Activated CD4-positive, alpha-beta T cell treated with anti-CD3 and anti-CD28 coated beads, Interleukin-2, amount 10 ng/mL, durations not matched to agents 7 days and 5 days (primary cell): ENCODE measurements at regions not wholly inside any gene's neighbourhood (a gene's known extent, or its start where the extent isn't known, plus 50 kb on each side); places are given as distances from the start of the nearest gene placed in this dataset.

Experiments
- CTCF ChIA-PET: fragments of 350-600 bp; sonication (Branson Sonifier 250); formaldehyde crosslinking; loops from one replicate; lab custom pipeline; 2021; ENCODE audit warnings: antibody characterized with exemption; lab: Charles Lee
- POLR2A ChIA-PET: fragments of 350-600 bp; sonication (Branson Sonifier 250); formaldehyde crosslinking; loops from one replicate; lab custom pipeline; 2021; ENCODE audit warnings: antibody characterized with exemption; lab: Charles Lee
- DNase-seq: peaks from one replicate; pipeline ENCODE4 v3.0.0-alpha.2; 2020
- H3K27ac Mint-ChIP-seq: one replicate; pipeline ENCODE4 v1.8.0; 2021; ENCODE audit warnings: mild to moderate bottlenecking, moderate library complexity, mixed read lengths
- H3K27me3 Mint-ChIP-seq: one replicate; pipeline ENCODE4 v1.8.0; 2021; ENCODE audit warnings: mixed read lengths
- H3K36me3 Mint-ChIP-seq: one replicate; pipeline ENCODE4 v1.8.0; 2021; ENCODE audit warnings: low read depth, mixed read lengths
- H3K4me1 Mint-ChIP-seq: one replicate; pipeline ENCODE4 v1.8.0; 2021; ENCODE audit warnings: mixed read lengths
- H3K4me3 Mint-ChIP-seq: one replicate; pipeline ENCODE4 v1.8.0; 2021; ENCODE audit warnings: mild to moderate bottlenecking, moderate library complexity, mixed read lengths
- H3K9me3 Mint-ChIP-seq: one replicate; pipeline ENCODE4 v1.8.0; 2021; ENCODE audit warnings: mixed read lengths

DNA sequence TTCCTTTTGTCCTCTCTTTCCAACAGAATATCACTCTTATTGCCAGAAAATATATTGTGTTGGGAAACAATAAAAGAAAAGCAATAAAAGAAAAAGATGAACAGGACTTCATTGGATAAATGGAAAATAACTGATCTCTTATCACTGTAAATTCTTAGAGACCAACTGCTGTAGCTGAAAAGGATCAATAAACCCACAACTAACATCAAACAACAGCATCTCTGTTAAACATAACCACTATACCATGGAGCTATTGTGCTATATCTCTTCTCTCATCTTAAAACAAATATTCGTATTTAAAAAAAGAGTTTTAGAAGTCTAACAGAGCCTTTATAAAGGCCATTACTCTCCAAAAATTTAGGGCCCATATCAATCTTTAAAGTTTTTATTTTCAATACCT, 502.4 kb downstream of the TMEM232 start:
- Mint-ChIP-seq H3K4me3 (no peak overlapping the region), H3K4me1 (no peaks in the 10 kb centered on the region), H3K9me3 (peaks cover 13% of the 10 kb centered on the region), H3K36me3 (no peaks in the 10 kb centered on the region), H3K27ac (no peak overlapping the region), H3K27me3 (no peaks in the 10 kb centered on the region)
- CTCF ChIA-PET = no interaction called here
- no peak for DNase-seq
- POLR2A ChIA-PET = no interaction called here

DNA sequence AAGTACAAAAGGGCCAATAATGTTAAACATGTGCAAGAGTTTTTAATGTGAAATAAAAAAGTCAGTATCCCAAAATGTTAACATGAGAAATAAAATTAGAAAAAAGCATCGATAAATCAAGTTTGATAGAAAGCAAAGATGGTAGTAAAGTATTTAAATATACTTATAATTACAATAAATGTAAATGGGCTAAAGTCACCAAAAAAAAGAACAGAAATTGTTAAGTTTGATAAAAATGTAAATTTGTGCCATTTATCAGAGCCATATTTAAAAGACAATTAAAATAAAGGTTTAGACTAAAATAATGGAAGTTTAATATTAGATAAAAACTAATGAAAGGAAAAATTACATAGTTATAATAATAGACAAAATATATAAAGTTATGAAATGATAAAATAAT, 500.5 kb downstream of the TMEM232 start:
- no peaks in the 10 kb centered on the region for H3K27me3 Mint-ChIP-seq
- H3K4me3 Mint-ChIP-seq = no peak overlapping the region
- DNase-seq = no peak
- POLR2A ChIA-PET = no interaction called here
- no peaks in the 10 kb centered on the region for H3K4me1 Mint-ChIP-seq
- H3K9me3 Mint-ChIP-seq = peaks cover 16% of the 10 kb centered on the region
- H3K36me3 Mint-ChIP-seq = no peaks in the 10 kb centered on the region
- H3K27ac Mint-ChIP-seq = no peak overlapping the region
- CTCF ChIA-PET = no interaction called here

DNA sequence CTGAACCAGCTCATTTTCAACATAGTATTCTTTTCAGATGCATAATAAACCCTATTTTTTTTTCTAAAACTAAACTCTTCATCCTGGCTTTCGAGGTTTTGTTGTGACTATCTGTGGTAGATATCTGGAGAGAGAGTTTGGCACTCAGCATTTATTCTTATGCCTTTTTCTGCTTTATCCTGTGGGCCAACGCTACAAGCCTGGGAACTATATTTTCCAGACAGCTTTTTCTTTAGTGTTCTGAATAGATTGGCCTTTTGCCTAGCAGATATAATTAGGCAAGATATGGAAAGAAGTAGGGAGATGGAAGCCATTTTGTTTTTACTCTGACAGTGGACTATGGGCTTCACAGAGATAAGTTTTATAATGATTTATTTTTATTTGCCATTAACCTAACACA, 486.7 kb downstream of the TMEM232 start:
- H3K27me3 Mint-ChIP-seq = no peaks in the 10 kb centered on the region
- H3K4me1 Mint-ChIP-seq = no peaks in the 10 kb centered on the region
- no peak overlapping the region for H3K27ac Mint-ChIP-seq
- DNase-seq = no peak
- no peaks in the 10 kb centered on the region for H3K36me3 Mint-ChIP-seq
- H3K9me3 Mint-ChIP-seq = peaks cover 7% of the 10 kb centered on the region
- H3K4me3 Mint-ChIP-seq = no peak overlapping the region
- ChIA-PET POLR2A (no interaction called here), CTCF (no interaction called here)

DNA sequence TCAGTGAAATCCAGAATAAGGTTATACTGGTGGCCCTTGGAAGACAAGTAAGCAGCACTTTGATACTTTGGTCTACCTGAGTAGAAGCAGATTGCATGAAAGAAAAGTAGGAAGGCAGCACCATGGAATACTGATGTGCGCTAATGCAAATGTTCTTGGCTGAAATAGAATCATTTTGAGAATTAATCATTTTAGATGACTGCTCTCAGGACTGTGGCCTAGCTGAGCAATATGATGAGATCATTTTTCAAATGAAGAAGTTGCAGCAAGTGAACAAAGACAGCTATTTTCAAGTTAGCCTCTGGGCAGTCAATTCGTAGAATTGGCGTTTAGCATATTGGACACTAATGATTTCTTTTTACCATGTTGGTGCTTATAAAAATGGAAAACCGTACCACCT, 483.5 kb downstream of the TMEM232 start:
- H3K9me3 Mint-ChIP-seq = peaks cover 5% of the 10 kb centered on the region
- DNase-seq = no peak
- CTCF ChIA-PET = no interaction called here
- no peaks in the 10 kb centered on the region for H3K27me3 Mint-ChIP-seq
- no peaks in the 10 kb centered on the region for H3K4me1 Mint-ChIP-seq
- H3K36me3 Mint-ChIP-seq = no peaks in the 10 kb centered on the region
- H3K4me3 Mint-ChIP-seq = no peak overlapping the region
- POLR2A ChIA-PET = no interaction called here
- H3K27ac Mint-ChIP-seq = no peak overlapping the region

DNA sequence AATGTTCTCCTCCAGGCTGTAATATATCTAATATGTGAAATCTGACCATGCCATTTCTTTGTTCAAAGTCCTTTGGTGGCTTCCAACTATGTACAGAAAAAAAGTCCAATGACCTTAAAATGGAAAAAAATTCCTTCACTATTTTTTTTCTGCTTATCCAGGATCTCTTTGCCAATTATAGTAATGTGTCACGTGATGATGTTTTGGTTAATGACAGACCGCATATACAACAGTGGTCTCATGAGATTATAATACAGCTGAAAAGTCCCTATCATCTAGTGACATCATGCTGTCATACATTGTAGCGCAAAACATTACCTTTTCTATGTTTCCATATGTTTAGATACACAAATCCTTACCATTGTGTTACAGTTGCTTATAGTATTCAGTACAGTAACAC, 477.6 kb downstream of the TMEM232 start:
- H3K27ac Mint-ChIP-seq = no peak overlapping the region
- H3K36me3 Mint-ChIP-seq = no peaks in the 10 kb centered on the region
- CTCF ChIA-PET = no interaction called here
- DNase-seq = no peak
- H3K9me3 Mint-ChIP-seq = no peaks in the 10 kb centered on the region
- no peak overlapping the region for H3K4me3 Mint-ChIP-seq
- H3K27me3 Mint-ChIP-seq = peaks cover 2% of the 10 kb centered on the region
- POLR2A ChIA-PET = no interaction called here
- H3K4me1 Mint-ChIP-seq = no peaks in the 10 kb centered on the region

DNA sequence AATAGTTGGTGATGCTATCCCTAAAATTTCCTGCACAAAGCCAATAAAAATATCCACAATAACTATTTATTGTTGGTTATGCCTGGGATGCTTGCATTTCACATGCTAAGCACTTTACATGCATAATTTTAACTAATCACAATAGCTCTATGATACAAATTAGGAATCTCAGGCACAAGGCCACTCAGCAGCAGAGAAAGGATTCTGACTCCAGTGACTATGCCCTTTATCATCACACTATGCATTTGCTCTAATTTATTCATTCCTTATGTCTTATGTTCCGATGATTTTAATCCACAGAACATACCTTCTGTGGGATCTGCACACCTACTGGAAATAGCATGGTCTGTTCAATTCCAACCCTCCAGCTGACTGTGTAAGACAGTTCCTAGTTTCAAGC, 476.1 kb downstream of the TMEM232 start:
- ChIA-PET CTCF (no interaction called here), POLR2A (no interaction called here)
- no peak overlapping the region for H3K27ac Mint-ChIP-seq

DNA sequence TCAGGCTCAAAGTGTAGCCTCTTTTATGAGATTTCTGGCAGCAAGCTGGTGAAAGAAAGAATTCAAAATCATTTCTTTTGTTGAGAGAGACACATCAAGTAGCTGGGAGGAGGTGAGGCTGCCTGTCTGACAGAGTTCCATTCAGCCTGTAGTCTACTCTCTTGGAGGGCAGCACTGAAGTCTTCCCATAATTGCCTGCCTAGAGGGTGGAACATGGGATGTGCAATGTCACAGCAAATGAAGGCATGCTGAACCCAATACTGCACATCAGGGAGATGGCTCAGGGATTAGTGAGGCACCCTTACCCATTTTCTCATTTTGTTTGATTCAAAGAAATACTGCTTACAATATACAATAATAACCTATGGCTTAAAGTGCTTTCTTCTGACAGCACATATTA, 475.7 kb downstream of the TMEM232 start:
- H3K27ac Mint-ChIP-seq = no peak overlapping the region
- no peak for DNase-seq
- POLR2A ChIA-PET = no interaction called here
- H3K4me3 Mint-ChIP-seq = no peak overlapping the region
- no peaks in the 10 kb centered on the region for H3K36me3 Mint-ChIP-seq
- CTCF ChIA-PET = no interaction called here
- peaks cover 2% of the 10 kb centered on the region for H3K27me3 Mint-ChIP-seq
- no peaks in the 10 kb centered on the region for H3K4me1 Mint-ChIP-seq
- H3K9me3 Mint-ChIP-seq = no peaks in the 10 kb centered on the region

More for the DNA sequence above, 476.1 kb downstream of the TMEM232 start:
- no peaks in the 10 kb centered on the region for H3K9me3 Mint-ChIP-seq
- H3K4me3 Mint-ChIP-seq = no peak overlapping the region
- DNase-seq = no peak
- H3K36me3 Mint-ChIP-seq = no peaks in the 10 kb centered on the region
- peaks cover 2% of the 10 kb centered on the region for H3K27me3 Mint-ChIP-seq
- no peaks in the 10 kb centered on the region for H3K4me1 Mint-ChIP-seq

DNA sequence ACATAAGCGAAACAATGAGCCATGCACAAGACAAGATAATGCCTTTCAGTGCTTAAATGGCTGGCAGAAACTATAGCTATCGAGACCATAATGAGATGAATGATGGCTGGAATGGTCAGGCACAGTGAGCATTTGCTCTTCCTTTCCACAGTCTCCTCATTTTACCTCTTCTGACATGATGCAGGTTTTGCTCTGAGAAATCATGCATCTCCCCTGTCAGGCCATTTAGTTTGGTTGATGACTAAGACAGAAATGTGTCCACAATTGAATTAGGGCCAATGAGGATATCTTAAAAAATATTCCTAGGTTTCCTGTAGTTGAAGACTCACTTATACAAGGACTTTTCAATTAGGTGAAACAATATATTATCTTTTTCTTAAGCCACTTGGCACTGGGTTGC, 475.1 kb downstream of the TMEM232 start:
- no peak overlapping the region for H3K4me3 Mint-ChIP-seq
- no peak overlapping the region for H3K27ac Mint-ChIP-seq
- H3K4me1 Mint-ChIP-seq = no peaks in the 10 kb centered on the region
- H3K27me3 Mint-ChIP-seq = peaks cover 2% of the 10 kb centered on the region
- no peak for DNase-seq
- CTCF ChIA-PET = no interaction called here
- POLR2A ChIA-PET = no interaction called here
- H3K36me3 Mint-ChIP-seq = no peaks in the 10 kb centered on the region
- no peaks in the 10 kb centered on the region for H3K9me3 Mint-ChIP-seq

DNA sequence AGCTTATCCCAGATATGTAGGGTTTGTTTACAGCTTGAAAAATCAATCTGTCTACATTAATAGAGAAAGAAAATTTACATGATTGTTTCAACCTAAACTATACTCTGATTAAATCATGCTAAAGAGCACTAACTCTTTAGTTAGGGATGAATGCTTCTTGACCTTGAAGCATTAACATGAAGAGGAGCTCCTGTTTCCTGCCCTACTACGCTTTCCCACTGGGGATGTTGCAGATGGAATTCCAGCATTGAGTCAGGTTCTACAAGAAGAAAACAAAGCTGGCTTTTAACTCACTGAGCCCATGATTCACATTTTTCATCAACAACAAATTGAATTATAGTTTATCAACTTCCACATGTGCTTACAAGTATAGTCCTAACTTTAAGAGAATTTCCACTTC, 471.3 kb downstream of the TMEM232 start:
- ChIA-PET POLR2A (no interaction called here), CTCF (no interaction called here)
- Mint-ChIP-seq H3K9me3 (no peaks in the 10 kb centered on the region), H3K4me1 (no peaks in the 10 kb centered on the region), H3K27ac (no peak overlapping the region), H3K4me3 (no peak overlapping the region), H3K27me3 (peaks cover 2% of the 10 kb centered on the region), H3K36me3 (no peaks in the 10 kb centered on the region)
- DNase-seq = no peak

DNA sequence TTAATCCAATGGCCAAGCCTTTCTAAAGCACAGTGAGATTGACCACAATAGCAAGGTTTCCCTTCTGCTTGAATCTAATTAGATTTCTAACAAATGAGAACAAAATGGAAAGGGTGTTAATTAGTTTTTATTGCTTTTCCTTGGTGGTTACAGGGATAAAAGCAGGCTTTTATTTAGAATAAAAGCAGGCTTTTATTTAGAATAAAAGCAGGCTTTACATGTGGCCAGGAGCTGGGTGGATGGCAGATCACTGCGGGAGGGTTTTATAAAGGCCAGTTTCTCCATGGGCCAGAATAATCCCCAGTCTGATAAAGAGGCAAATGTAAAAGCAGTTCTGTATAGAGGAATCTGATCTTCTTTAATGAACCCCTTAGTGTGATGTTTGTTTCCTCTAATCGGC, 470.2 kb downstream of the TMEM232 start:
- no peak overlapping the region for H3K27ac Mint-ChIP-seq
- POLR2A ChIA-PET = no interaction called here

DNA sequence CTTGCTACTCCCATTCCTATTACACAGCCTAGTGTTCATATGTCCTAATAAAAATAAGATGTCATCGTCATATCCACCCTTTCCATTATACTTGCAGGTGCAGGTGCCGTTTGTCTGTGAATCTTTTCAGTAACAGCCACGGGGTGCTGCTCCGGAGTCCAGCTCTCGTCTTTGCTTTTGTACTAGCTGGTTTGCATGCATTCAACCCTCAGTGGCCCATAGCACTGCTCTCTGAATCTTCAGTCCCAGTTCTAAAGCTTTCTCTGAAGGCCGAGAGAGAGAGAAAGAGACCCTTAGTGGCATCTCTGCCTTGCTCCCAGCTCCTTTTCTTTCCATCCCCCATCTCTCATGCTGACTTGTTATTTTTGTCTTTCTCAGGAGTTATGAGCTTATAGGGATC, 468.5 kb downstream of the TMEM232 start:
- Mint-ChIP-seq H3K4me1 (no peaks in the 10 kb centered on the region), H3K27ac (no peak overlapping the region), H3K9me3 (no peaks in the 10 kb centered on the region), H3K27me3 (peaks cover 2% of the 10 kb centered on the region), H3K36me3 (no peaks in the 10 kb centered on the region), H3K4me3 (no peak overlapping the region)
- POLR2A ChIA-PET = no interaction called here
- CTCF ChIA-PET = no interaction called here
- DNase-seq = no peak

More for the DNA sequence above, 470.2 kb downstream of the TMEM232 start:
- no peak for DNase-seq
- Mint-ChIP-seq H3K4me3 (no peak overlapping the region), H3K27me3 (peaks cover 2% of the 10 kb centered on the region), H3K9me3 (no peaks in the 10 kb centered on the region), H3K4me1 (no peaks in the 10 kb centered on the region), H3K36me3 (no peaks in the 10 kb centered on the region)
- CTCF ChIA-PET = no interaction called here

DNA sequence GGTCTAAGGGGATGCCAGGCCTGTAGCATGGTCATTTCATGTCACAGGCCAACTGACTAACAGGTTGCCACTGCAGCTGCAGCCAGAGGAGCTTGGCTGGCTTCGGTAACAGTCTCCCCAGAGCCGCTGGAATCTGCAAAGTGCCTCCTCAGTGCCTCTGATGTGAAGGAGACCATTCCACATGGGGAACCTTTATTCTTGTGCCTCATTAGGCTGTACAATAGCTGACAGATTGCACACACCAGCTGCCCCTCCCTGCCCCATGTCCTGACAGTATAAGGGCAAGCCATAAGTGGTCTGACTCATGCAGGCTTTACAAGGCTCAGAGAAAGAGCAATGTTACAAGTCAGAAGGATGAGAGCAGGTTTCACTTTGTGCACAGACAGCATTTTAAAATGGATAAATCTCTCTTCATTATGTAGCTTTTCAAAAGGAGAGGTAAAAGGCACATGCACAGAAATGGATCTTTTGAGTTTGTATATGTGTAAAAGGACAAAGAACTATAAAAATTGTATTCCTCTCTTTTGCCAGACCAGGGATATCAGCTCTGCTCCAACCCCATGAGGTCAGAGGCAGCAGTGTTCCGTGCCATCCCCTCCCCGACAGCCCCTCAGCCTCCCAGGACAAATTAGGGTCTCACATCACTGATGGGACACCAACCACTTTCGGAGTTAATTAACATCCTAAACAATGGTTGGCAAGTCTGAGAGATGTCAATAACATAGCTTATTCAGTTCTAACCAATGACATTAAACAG, 467.8 kb downstream of the TMEM232 start:
- Mint-ChIP-seq H3K4me1 (no peaks in the 10 kb centered on the region), H3K27me3 (no peaks in the 10 kb centered on the region), H3K36me3 (no peaks in the 10 kb centered on the region), H3K27ac (no peak overlapping the region), H3K4me3 (no peak overlapping the region), H3K9me3 (no peaks in the 10 kb centered on the region)
- ChIA-PET POLR2A (no interaction called here), CTCF (interaction anchor here (0.6 to 1.3 kb wide), 2 partner anchors 9 to 168 kb away, joined by 3 read pairs; no protein-coding TSS in a partner anchor)
- no peak for DNase-seq

DNA sequence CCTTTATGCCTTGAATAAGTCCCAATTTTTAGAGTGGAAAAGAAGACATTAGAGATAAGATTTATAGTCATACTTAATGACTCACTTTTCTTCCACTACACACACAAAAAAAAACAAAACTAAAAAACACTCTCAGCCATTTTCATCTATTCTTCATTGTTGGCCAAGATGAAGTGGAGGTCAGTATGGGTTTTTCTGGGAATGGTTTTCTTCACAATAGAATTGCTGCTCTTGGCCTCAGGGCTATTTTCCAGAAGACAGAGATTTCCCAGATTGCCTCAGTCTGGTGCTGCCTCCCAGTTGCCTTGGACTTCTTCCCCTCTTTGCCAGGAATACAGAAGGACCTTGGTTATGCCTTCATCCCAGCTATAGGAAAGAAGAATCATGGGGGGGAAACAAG, 463.7 kb downstream of the TMEM232 start:
- Mint-ChIP-seq H3K4me1 (no peaks in the 10 kb centered on the region), H3K4me3 (no peak overlapping the region), H3K36me3 (no peaks in the 10 kb centered on the region), H3K9me3 (no peaks in the 10 kb centered on the region), H3K27ac (no peak overlapping the region), H3K27me3 (no peaks in the 10 kb centered on the region)
- ChIA-PET CTCF (no interaction called here), POLR2A (no interaction called here)
- no peak for DNase-seq

DNA sequence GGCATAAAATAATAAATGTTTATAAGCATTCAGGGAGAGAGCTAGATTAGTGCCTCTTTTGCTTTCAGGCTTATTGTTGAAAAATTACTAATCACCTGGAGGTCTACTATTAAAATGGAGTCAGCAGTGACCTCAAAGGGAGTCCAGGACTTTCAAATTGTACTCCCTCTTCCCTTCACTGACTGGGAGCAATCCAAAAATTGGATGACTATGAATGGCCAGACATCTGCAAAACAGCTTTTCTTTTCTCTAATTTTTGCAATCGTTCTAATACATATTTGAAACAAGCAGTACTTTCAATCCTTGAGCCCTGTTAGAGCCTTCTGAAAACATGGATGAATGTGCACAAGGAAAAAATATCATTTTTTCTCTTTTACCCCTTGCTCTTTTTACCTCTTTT, 461.8 kb downstream of the TMEM232 start:
- DNase-seq = no peak
- ChIA-PET CTCF (no interaction called here), POLR2A (no interaction called here)
- H3K36me3 Mint-ChIP-seq = no peaks in the 10 kb centered on the region
- H3K9me3 Mint-ChIP-seq = no peaks in the 10 kb centered on the region
- H3K27me3 Mint-ChIP-seq = no peaks in the 10 kb centered on the region
- H3K4me3 Mint-ChIP-seq = no peak overlapping the region
- H3K27ac Mint-ChIP-seq = no peak overlapping the region
- peaks cover 2% of the 10 kb centered on the region for H3K4me1 Mint-ChIP-seq
